Pancreas (tissue), 10 donors: ENCODE measurements at regions not wholly inside any gene's neighbourhood (a gene's known extent, or its start where the extent isn't known, plus 50 kb on each side); places are given as distances from the start of the nearest gene placed in this dataset.

Experiments
- ATAC-seq, 4 donors: fragments of 200-7000 bp; cut with Tn5 transposase; one replicate each; pipeline versions ENCODE4 v1.8.0 to v1.9.1; 2020; ENCODE audit warnings: mild to moderate bottlenecking in 4 of 4, moderate library complexity in 4 of 4
- DNase-seq, 6 donors: peaks; one replicate each; pipeline ENCODE4 v3.0.0-alpha.2; 2020
- FAIRE-seq: peaks from 2 replicates; lab custom pipeline; 2012; peaks lifted over from hg19 to GRCh38; lab: Jason Lieb, UNC
- H3K27ac ChIP-seq, 4 donors: fragments of 200-600 bp; sonication (generic); 1 replicate in 3 of 4; 2 replicates in 1 of 4; pipeline versions ENCODE4 v1.5.0 to v1.8.0; 2020
- H3K27me3 ChIP-seq, 4 donors: fragments of 200-600 bp; one replicate each; pipeline ENCODE4 v1.8.0; 2021
- H3K36me3 ChIP-seq, 3 donors: fragments of 200-600 bp; sonication (generic) in 1 of 3; one replicate each; pipeline versions ENCODE4 v1.5.0 to v1.8.0; 2020 to 2021
- H3K4me1 ChIP-seq, 3 donors: fragments of 200-600 bp; one replicate each; pipeline ENCODE4 v1.8.0; 2021
- H3K4me3 ChIP-seq, 4 donors: fragments of 200-600 bp; sonication (generic) in 2 of 4; one replicate each; pipeline versions ENCODE4 v1.5.0 to v1.8.0; 2020 to 2021
- H3K9me3 ChIP-seq, 4 donors: fragments of 200-600 bp; one replicate each; pipeline ENCODE4 v1.8.0; 2021
- CTCF ChIP-seq, 4 donors: fragments of 200-600 bp; sonication (generic) in 3 of 4; IDR thresholded peaks; one replicate each; pipeline versions ENCODE4 v1.5.0 to v1.8.0; 2021; ENCODE audit warnings: antibody characterized with exemption in 4 of 4
- WGBS, 2 donors: extraction: QIAGEN DNeasy Blood & Tissue Kit; methylation state at CpG; one replicate each; pipeline ENCODE4 v1.1.7; 2013; 5-methylcytosine and 5-hydroxymethylcytosine counted together
- intact Hi-C, 3 donors: fragments of 100-400 bp; cut with DNase I; formaldehyde crosslinking; loops; one replicate each; pipeline versions ENCODE4 v1.11.1 to v1.14.2; 2022
- donor health status: healthy with polysubstance abuse.
- donor health status: DM: no; HTN: no; CAD: no; lungs with moderate emphysema.
- donor health status: DM: no; HTN: no; CAD: no.
- donor health status: control.
- donor health status: control.
- donor health status: Bipolar disorder and iron deficiency.
- donor health status: DM: yes; HTN: yes; CAD: no.
- donor health status: DM: no; HTN: no; CAD: no.
- donor health status: DM: no; HTN: no; CAD: no.
- donor health status: DM: yes; HTN: yes; CAD: no.

GRCh38 chr10:29199339-29199738 is 89.5 kb upstream of the LYZL1 start:
- no peaks in the 10 kb centered on the region for H3K4me1 ChIP-seq
- WGBS, 2 donors, result 30 to 37% methylated on average over 7 of the region's 7 CpGs
- no peaks in the 10 kb centered on the region for H3K27me3 ChIP-seq
- no peak for ATAC-seq
- H3K27ac ChIP-seq, result no peak overlapping the region
- intact Hi-C loops, result no loop called here
- TF ChIP-seq CTCF (IDR thresholded peaks at IDR 0.05), result no peak
- no peak for FAIRE-seq
- DNase-seq, result no peak
- H3K9me3 ChIP-seq, result no peaks in the 10 kb centered on the region
- H3K4me3 ChIP-seq, result no peak overlapping the region
- H3K36me3 ChIP-seq, result no peaks in the 10 kb centered on the region

GRCh38 chr10:29199941-29200679 is 88.8 kb upstream of the LYZL1 start:
- 75 to 79% methylated on average over 4 of the region's 4 CpGs for WGBS, 2 donors
- Histone ChIP-seq H3K4me1 (no peaks in the 10 kb centered on the region), H3K27me3 (no peaks in the 10 kb centered on the region), H3K4me3 (no peak overlapping the region), H3K36me3 (no peaks in the 10 kb centered on the region), H3K9me3 (no peaks in the 10 kb centered on the region), H3K27ac (no peak overlapping the region)
- DNase-seq, result no peak
- no peak for FAIRE-seq
- intact Hi-C loops, result no loop called here
- no peak for ATAC-seq
- no peak for TF ChIP-seq CTCF (IDR thresholded peaks at IDR 0.05)

DNA sequence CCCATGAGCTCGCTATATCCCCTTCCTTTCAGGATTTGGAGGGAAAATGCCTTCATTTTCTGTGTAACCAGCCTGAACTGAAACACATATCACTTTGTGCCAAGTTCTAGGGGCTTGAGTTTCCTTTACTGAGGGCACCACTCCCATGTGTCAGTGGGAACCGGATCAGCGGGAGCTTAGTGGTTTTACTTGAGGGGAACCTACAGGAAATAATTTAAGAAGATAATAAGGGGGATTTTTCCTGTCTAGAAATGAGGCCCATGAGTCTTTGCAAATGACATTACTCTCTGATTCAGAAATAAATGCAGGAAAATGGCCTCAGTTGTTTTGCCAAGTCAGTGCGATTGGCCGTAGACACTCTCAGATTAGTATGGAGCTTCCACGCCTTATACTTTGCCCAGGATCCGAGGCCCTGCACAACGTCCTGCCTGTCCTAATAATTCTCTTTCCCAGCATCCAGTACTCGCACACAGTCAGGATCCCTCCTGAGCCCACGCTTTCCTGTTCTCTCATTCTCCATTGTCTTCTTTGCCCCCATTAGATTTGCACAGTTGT is 86.4 kb upstream of the LYZL1 start:
- no peak for TF ChIP-seq CTCF (IDR thresholded peaks at IDR 0.05)

GRCh38 chr10:29203432-29203831 is 85.4 kb upstream of the LYZL1 start:
- intact Hi-C loops, result no loop called here
- Histone ChIP-seq H3K4me1 (no peaks in the 10 kb centered on the region), H3K27ac (no peak overlapping the region), H3K27me3 (no peaks in the 10 kb centered on the region), H3K36me3 (no peaks in the 10 kb centered on the region), H3K4me3 (no peak overlapping the region), H3K9me3 (no peaks in the 10 kb centered on the region)
- no peak for ATAC-seq
- DNase-seq, result no peak
- TF ChIP-seq CTCF (IDR thresholded peaks at IDR 0.05), result no peak
- 69 to 73% methylated on average over 3 of the region's 3 CpGs for WGBS, 2 donors
- no peak for FAIRE-seq

More for the DNA sequence above, 86.4 kb upstream of the LYZL1 start:
- DNase-seq (no peak), FAIRE-seq (no peak), ATAC-seq (no peak)
- intact Hi-C loops, result no loop called here
- H3K9me3 ChIP-seq, result no peaks in the 10 kb centered on the region
- no peak overlapping the region for H3K27ac ChIP-seq
- WGBS, 2 donors, result 69 to 81% methylated on average over 10 of the region's 10 CpGs
- no peaks in the 10 kb centered on the region for H3K4me1 ChIP-seq
- no peak overlapping the region for H3K4me3 ChIP-seq
- no peaks in the 10 kb centered on the region for H3K27me3 ChIP-seq
- no peaks in the 10 kb centered on the region for H3K36me3 ChIP-seq
